GM21515 (cell line): ENCODE measurements at regions not wholly inside any gene's neighbourhood (a gene's known extent, or its start where the extent isn't known, plus 50 kb on each side); places are given as distances from the start of the nearest gene placed in this dataset.

ENCODE experiments used
- ATAC-seq: cut with Tn5 transposase; IDR thresholded peaks from one replicate; pipeline ENCODE4 v1.9.1; 2021; ENCODE audit not compliant: unreplicated experiment

DNA sequence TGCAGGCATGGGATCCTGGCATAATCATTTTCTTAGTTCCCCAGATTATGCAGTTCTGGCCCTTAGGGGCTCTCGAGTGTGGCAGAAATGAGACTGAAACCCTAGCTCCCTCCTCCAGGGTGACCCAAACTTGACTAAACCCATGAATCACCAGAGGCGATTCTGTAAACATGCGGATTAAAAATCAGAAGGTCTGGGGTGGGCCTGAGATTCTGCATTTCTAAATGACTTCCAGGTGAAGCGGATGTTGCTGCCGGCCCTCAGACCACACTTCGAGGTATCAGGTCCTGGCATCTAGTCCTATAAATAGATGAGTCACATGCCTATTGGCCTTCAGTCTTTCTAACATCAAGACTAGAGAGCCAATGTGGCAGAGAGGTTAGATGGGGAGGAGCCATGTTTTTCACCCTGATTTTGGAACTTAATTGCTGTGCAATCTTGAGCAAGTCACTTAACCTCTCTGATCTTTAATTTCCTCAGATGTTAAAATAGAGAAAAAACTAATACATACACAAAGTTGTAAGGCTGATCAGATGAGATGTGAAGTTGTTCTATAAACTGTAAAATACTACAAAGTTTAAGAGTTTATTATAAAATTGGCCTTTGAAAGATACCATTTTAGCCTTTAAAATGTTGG lies 431.2 kb downstream of the FOXO1 start:
- no peak for ATAC-seq

DNA sequence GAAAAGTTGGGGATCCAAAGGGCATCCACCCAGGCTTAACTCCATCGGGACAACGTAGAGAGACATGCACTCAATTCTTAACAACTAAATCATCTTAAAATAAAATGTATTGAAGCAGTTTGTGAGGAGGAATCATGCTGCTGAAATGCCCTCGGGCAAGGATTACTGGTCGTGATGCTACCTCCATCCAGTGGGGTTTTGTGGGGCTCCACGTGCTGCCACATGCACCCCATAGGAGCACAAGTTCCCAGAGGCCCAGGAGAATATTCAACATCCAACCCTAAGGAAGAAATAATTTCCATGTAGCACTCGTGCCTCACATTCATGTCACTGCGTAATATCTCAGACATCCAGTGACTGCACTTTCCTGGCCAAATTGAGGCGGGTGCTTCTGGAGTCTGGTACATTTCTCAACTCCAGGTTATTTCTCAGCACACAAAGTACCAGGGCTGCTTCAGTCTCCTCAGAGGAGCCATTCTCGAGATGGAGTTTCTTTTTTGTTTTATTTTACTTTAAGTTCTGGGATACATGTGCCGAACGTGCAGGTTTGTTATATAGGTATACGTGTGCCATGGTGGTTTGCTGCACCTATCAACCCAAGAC lies 429.8 kb downstream of the FOXO1 start:
- no peak for ATAC-seq

DNA sequence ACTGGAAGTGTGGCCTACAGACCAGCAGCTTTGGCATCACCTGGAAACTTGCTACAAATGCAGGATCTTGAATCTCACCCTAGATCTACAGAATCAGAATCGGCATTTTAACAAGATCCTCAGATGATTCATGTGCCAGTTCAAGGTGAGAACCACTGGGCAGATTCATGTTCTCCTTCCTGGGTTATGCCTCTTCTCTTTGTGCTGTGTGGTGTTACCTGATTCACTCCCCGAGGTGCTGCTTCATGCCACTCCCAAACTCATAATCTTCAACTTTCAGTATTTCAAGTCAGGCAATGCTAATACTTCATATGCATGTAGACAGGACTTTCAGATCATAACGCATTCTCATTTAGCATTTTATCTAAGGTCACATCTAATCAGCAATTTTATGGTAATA lies 427.7 kb downstream of the FOXO1 start:
- ATAC-seq, result no peak

DNA sequence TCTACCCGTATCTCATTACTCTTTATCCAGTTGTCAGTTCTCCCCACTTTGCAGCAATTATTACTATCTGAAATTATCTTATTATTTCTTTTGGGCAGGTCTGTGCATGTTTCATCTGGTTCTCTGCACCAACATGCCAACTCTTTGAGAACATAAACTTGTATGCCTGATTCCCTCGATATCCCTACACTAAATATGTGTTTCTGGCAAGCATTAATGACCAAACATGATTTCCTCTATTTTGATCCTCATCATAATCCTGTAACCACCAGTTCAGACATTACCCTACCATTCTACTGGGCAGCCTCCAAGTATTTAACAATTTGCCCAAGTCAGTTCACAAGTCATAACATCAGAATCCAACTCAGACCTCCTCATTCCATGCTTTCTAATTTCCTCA lies 426.1 kb downstream of the FOXO1 start:
- no peak for ATAC-seq

DNA sequence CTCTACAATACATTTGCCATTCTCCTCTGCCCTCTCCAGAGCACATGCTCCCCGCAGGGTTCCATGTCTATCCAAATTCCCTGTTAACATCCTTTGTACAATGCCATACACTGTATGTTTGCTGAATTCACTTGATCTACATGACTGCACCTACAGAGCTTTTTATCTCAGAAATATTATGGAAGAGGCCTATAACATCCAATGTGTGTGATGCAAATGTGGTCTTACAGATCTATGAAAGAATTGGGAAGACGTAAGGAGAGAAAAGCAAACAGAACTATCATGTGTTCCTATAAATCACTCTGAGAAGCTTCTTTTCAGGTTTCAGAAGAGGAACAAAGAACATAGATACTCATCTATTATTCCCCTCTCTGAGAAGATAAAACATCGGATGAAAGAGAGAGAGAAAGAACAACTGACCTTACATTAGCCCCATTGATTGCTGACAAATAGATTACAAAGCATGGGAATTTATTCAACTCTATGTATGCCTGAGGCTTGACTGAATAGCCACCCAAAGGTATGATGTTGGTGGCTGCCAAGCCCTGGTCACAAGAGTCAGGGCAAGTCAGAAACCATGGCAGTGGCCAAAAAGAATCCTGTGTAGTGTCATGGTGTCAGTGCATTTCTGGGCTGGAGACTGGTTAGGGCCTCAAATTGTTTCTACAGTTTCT lies 425.2 kb downstream of the FOXO1 start:
- ATAC-seq, result no peak

DNA sequence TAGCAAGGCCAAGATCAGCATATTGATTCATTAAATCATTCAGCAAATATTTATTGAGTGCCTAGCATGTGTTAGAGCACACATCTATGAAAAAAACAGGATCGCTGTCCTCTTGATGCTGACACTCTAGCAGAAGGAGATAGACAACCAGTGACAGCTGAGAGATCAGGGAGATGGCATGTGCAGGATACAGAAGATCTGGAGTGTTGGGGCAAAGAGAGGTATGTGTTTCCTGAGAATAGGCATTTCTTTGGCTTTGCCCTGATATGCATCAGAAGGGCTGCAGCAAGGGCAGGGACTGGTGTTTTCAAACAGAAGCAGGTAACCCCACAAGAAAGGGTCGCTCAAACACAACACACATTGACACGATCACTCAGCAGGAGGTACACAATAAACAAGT lies 423.4 kb downstream of the FOXO1 start:
- no peak for ATAC-seq

DNA sequence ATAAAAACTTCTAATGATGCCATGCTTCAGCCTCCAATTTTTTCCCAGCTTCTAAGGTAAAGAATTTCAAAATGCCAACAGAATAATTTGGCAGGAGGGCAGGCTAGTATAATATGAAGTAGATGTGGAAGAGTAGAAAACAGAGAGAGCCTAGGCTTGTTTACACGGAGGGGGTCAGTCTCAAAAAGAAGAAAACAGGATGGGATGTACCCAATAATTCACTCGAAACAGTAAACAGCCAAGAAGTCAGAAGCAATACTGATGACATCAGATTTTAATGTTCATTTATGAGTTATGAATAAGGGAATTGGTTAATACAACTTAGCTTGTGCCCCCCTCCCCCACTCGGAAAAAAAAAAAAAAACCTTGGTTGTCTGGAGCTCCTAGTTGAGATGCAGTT lies 422.5 kb downstream of the FOXO1 start:
- no peak for ATAC-seq

DNA sequence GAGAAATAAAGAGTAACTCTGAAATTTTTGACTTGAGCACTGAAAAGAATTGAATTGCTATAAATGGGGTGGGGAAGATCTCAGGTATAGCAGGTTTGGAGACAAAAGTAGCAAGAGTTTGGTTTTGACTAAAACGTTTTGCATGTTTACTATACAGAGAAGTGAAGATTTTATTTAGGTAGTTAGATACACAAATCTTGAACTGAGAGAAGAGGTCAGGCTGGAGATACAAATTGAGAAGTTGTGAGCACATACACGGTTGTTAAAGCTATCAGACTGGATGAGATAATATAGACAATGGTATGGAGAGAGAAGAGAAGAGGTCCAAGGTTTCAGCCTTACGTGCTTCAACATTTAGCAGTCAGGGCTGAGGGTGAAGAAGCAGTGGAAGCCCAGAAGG lies 420.9 kb downstream of the FOXO1 start:
- ATAC-seq, result no peak

DNA sequence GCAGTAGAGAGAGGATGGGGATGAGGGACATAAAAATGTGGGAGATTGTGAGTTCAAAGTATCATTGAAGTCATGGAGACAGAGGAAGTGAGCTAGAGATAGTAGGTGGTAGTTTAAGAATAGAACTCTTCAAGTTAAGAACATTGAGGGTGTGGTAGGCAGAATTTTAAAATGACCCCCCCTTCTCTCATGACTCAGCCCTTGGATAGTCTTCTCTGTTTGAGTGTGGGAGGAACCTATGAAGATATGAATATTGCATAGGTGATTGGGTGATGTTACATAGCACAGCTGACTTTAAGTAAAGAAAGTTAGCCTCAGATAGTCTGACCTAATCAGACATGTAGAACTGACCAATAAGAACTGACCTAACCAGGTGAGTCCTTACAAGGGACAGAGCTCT lies 418.6 kb downstream of the FOXO1 start:
- no peak for ATAC-seq

DNA sequence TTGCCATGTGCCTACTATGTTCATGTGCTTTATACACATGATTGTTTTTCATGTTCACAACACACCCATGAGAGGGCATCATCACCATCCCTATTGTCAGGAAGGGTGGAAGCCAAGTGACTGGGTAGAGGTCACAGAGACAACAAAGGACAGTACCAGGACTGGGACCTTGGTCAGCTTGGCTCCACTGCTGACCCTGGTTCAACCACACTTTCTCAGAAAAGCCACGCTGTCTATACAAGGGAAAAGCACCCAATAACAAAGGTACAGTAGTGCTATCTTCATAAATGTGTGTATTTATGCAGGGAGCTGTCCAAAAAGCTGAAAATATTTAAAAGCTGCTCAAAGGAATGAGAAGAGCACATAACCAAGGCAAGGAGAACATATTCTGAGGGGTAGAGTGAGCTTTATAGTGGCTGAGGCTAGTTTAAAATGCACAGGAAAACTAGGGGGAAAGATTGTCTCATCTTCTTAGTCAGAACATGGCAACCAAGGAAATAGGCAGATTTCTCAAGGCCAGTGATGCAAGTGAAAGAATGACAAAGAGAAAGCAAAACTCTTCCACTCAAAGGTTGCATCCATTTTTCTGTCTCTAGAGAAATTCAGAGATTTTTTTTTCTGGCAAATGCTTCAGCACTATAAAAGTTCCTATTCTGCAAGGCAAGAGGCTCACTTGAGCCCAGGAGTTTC lies 415.0 kb downstream of the FOXO1 start:
- no peak for ATAC-seq

DNA sequence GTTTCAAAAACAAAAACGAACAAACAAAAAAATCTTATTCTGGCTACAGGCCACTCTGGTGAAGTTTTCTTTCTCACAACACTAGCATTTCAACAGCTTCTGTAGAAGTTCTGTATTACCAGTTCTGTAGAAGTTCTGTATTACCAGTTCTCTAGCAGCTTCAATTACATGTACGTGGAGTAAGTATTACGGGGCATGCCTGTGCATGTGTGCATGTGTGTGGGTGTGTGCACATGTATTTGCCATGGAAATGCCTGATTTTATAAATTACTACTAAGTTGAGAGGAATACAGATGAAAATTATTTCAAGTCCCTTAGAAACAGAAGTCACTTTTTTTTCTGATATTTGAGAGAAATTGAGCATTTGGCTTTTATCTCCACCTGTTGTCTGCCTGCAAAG lies 414.2 kb downstream of the FOXO1 start:
- ATAC-seq, result no peak

DNA sequence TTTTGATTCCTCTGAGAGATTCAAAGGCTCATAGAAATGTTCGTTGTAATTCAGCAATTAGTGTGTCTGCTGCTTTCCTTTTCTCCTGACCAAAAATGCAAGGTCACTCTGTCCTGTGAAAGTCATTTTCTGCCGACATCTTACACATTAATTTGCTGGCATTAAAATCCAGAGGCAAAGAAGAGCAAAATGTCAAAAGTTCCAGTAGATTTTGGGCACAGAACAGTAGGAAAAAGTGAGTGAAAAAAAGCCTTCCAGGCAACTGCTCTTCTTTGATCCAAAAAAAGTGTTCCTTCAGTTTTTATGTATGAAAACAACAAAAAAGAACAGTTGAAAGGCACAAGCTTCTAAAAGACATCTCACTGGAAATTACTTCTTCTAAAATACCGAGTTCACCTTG lies 413.8 kb downstream of the FOXO1 start:
- no peak for ATAC-seq

DNA sequence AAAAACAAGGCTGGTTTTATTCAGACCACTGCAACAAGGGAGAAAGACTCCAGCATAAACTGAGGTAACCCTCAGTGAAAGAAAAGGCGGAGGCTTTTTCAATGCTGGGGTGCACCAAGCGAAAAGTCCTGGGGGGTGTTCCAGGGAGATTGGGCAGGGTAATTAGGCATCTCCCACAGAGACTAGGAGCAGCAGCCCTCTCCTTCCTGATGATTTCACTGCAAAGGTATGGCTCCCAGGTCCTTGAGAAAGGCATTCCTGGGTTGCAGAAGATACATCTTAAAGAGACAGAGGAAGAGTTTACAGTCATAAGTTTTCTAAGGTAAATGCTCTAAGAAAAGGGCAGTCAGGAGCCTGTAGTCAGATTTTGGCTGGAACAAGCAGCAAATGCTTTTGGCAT lies 412.0 kb downstream of the FOXO1 start:
- no peak for ATAC-seq

DNA sequence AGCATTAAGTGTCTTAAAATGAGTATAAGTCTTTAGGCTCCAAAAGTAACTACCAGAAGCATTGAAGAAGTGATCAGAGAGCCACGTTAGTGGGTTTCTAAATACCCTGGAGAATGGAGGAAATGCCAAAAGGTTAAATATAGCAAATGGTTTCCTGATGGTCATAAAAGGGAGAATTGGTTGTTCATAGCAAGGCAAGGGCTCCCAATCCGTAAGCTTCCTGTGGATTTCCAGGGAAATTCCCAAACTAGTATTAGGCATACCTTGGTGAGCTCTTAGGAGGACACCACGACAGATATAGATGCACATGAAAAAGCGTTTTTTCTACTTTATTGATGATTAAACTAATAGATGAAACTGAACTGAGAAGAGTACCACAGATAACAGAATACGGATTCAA lies 410.9 kb downstream of the FOXO1 start:
- ATAC-seq, result no peak

DNA sequence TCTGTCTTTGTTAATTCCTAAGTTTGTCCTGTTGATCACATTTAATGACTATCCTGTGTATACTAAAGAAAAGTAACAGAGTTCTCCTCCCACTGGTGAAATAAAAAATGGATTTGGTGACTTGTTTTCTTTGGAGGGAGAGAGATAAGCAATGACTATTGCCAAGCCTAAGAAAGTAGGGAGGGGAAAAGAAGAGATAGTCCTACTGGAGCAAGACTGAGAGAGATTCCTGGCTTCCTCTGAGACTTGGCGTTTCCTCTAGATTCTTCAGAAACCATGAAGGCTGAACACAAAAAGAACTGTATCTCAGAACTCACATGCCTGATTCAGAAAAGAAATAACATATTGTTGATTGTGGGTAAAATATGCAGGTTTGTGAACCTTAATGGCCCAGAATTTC lies 406.5 kb downstream of the FOXO1 start:
- ATAC-seq, result no peak

DNA sequence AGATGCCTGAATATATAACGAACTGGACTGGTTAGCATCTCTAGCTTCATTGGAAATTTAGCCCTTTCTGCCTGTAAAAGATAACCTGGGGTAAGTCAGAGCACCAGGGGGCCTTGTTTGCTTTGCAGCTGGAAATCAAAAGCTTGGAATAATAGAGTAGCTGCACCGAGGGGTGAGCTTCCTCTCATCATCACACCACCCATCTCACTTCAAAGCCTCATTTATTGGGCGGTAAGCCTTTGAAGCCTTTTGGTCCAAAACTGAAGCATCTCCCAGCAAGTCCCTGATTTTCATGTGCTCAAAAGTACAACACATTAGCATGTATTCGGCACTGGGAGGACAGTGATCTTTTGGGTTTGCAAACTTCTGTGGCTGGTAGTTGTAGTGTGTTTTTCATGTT lies 405.1 kb downstream of the FOXO1 start:
- no peak for ATAC-seq

DNA sequence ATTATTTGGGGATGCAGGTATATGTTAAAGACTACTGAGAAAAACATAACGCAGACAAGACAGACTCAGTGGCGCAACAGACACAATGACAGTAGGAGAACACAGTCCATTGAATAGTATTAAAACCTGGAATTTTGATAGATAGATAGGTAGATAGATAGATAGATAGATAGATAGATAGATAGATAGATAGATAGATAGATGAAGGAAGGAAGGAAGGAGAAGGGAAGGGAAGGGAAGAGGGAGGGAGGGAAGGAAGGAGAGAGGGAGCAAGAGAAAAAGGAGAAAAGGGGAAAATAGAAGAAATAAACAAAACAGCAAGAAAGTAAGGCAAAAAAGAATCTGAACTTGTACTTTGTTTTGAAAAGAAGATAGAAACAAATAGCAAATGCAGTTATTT lies 404.5 kb downstream of the FOXO1 start:
- ATAC-seq, result no peak

DNA sequence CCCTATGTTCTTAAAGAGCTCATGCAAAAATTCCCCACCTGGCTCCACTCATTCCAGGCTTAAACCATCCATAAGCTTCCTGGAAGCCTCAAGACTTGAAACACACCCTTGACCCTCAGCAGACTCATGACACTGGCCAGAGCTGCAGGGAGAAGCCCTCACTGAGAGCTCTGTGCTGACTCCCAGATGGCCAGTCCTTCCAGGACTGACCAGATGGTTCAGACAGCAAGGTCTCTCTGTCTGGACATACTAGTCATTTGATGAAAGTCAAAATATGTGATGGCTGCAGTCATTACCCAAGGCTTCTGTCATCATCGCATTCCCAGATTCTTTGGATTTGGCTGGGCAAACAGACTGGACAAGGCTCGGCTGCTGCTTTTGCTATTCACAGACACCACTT lies 397.4 kb downstream of the FOXO1 start:
- no peak for ATAC-seq

DNA sequence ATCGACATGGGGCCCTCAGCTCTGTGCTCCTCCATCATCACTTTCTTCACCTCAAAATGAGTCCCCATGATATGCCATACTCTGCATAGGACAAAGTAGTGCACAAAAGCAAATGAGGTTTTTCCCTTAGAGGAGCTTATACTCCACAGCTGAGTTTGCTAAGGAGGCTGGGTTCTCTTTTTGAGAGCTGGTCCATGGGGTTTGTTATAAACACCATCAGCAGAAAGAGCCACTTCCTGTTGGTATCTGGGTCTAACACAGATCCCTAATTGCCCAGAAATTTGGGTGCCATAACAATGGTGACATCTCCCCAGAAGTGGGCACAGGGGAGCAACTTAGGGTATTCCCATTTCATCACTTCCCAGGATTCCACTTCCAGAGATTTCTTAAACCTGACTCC lies 395.7 kb downstream of the FOXO1 start:
- ATAC-seq, result no peak

DNA sequence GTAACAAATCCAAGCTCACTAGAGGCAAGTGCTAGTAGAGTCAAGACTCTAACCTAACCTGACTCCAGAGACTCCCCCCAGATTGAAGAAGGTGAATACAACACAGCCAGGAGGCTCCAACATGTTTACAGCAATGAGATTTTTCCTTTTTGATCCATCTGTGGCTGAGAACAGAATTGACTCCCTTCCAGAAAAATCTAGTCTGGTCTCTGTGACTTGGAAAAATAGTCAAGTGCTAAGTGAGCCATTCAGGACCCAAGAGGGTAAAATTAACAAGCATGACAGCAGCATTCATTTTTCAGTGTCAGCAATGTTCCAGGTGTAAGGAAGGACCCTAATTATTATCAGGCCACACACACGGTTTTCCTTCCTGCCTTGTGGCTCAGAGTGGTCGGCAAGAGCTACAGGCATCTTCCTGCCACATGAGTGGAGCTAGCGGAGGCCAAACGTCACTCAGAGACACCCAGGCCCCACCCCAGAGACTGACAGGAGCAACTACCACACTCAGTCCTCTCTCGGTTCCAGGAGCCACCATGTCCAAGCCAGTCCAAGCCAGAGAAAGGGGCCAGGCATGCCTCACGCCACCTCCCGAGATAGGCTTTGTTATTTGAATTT lies 395.1 kb downstream of the FOXO1 start:
- no peak for ATAC-seq

DNA sequence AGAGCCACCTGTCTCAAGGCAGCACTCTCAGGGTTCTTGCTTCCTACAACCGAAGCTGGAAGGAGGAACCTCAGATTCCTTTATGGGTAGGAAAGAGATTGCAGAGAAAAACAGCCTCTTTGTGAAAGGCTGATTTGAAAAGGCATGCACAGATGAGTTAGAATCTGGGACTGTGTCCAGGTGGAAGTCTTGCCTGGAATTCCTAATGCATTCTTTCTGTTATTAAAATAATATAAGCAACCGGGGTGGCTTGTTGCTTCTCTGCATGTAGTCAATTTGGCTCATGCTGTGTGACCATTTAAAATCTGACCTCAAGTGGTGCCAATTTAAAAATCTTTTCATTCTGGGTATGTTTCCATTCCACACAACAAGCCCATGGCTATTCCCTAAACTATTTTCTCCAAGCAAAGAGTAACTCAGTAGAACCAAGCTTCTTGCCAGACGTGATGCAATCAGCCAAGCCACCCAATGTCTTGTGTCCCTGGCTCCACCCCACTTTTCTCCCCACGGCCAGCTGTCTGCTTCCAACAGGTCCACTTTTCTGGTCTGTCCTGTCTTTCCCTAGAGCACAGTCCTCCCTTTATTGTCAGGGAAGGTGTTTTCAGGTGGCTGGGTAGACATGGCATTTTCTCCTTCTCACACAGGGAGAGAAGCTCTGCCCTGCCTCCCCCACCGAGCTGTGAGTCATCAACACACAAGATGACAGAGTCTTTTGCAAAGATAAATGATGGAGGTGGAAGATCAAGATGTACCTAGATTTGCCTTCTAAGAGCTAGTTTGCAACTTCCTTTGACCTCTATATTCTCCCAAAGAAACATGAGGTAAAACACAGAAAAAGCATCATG lies 394.3 kb downstream of the FOXO1 start:
- no peak for ATAC-seq
